Liver (tissue), 7 donors: ENCODE measurements at regions not wholly inside any gene's neighbourhood (a gene's known extent, or its start where the extent isn't known, plus 50 kb on each side); places are given as distances from the start of the nearest gene placed in this dataset.

Experiments
- DNase-seq: peaks from one replicate; pipeline ENCODE4 v3.0.0-alpha.2; 2017; ENCODE audit warnings: low spot score
- H3K27ac ChIP-seq, 2 donors: one replicate each; pipeline ENCODE4 v1.7.0; 2013; ENCODE audit warnings: inconsistent platforms in 2 of 2, low read length in 2 of 2, control low read depth in 1 of 2, low read depth in 1 of 2, mild to moderate bottlenecking in 1 of 2
- H3K27me3 ChIP-seq, 4 donors: one replicate each; pipeline versions ENCODE4 v1.6.1 to v1.7.0; 2013; ENCODE audit warnings: low read length in 3 of 4, inconsistent platforms in 1 of 4, mild to moderate bottlenecking in 1 of 4, moderate library complexity in 1 of 4; ENCODE audit not compliant: control insufficient read depth in 4 of 4, insufficient read depth in 4 of 4
- H3K36me3 ChIP-seq, 4 donors: one replicate each; pipeline versions ENCODE4 v1.6.1 to v1.7.0; 2013; ENCODE audit warnings: low read length in 3 of 4, mild to moderate bottlenecking in 3 of 4, low read depth in 1 of 4, moderate library complexity in 1 of 4; ENCODE audit not compliant: control insufficient read depth in 4 of 4, insufficient read depth in 3 of 4
- H3K4me1 ChIP-seq, 4 donors: one replicate each; pipeline versions ENCODE4 v1.6.1 to v1.7.0; 2013; ENCODE audit warnings: low read length in 3 of 4, mild to moderate bottlenecking in 3 of 4, moderate library complexity in 1 of 4; ENCODE audit not compliant: control insufficient read depth in 4 of 4, insufficient read depth in 4 of 4
- H3K4me3 ChIP-seq, 3 donors: one replicate each; pipeline versions ENCODE4 v1.6.1 to v1.7.0; 2013; ENCODE audit warnings: low read length in 3 of 3, control low read depth in 1 of 3, low read depth in 1 of 3, mild to moderate bottlenecking in 1 of 3
- H3K9ac ChIP-seq, 2 donors: one replicate each; pipeline ENCODE4 v1.7.0; 2013; ENCODE audit warnings: low read length in 2 of 2, mild to moderate bottlenecking in 2 of 2, moderate library complexity in 2 of 2, control low read depth in 1 of 2, low read depth in 1 of 2
- H3K9me3 ChIP-seq, 4 donors: one replicate each; pipeline versions ENCODE4 v1.6.1 to v1.7.0; 2013; ENCODE audit warnings: low read length in 3 of 4; ENCODE audit not compliant: control insufficient read depth in 4 of 4
- FOXA1 ChIP-seq: IDR thresholded peaks from 2 replicates; pipeline ENCODE4 v1.6.1; 2016; ENCODE audit warnings: antibody characterized with exemption
- FOXA2 ChIP-seq: IDR thresholded peaks from 2 replicates; pipeline ENCODE4 v1.6.1; 2016; ENCODE audit warnings: antibody characterized with exemption
- GABPA ChIP-seq, 2 donors: IDR thresholded peaks in 1 of 2; conservative IDR thresholded peaks in 1 of 2; 2 replicates each; pipeline ENCODE4 v1.6.1; 2016; ENCODE audit warnings: antibody characterized with exemption in 2 of 2, mild to moderate bottlenecking in 1 of 2, moderate library complexity in 1 of 2
- HNF4A ChIP-seq, 2 donors: conservative IDR thresholded peaks; 2 replicates each; pipeline ENCODE4 v1.6.1; 2016; ENCODE audit warnings: antibody characterized with exemption in 2 of 2, mild to moderate bottlenecking in 2 of 2
- HNF4G ChIP-seq: IDR thresholded peaks from 2 replicates; pipeline ENCODE4 v1.6.1; 2016; ENCODE audit warnings: antibody characterized with exemption
- JUND ChIP-seq, 2 donors: IDR thresholded peaks; 2 replicates each; pipeline ENCODE4 v1.6.1; 2016; ENCODE audit warnings: antibody characterized with exemption in 2 of 2
- RAD21 ChIP-seq, 2 donors: IDR thresholded peaks; 2 replicates each; pipeline ENCODE4 v1.6.1; 2016; ENCODE audit warnings: antibody characterized with exemption in 2 of 2, mild to moderate bottlenecking in 2 of 2
- RXRA ChIP-seq, 2 donors: IDR thresholded peaks; 2 replicates each; pipeline ENCODE4 v1.6.1; 2017 to 2018; ENCODE audit warnings: antibody characterized with exemption in 2 of 2, mild to moderate bottlenecking in 1 of 2
- SP1 ChIP-seq: IDR thresholded peaks from 2 replicates; pipeline ENCODE4 v1.6.1; 2018; ENCODE audit warnings: antibody characterized with exemption, mild to moderate bottlenecking
- TAF1 ChIP-seq: conservative IDR thresholded peaks from 2 replicates; pipeline ENCODE4 v1.6.1; 2016; ENCODE audit warnings: antibody characterized with exemption, mild to moderate bottlenecking
- YY1 ChIP-seq: IDR thresholded peaks from 2 replicates; pipeline ENCODE4 v1.6.1; 2016; ENCODE audit warnings: antibody characterized with exemption, mild to moderate bottlenecking
- WGBS: extraction: QIAGEN DNeasy Blood & Tissue Kit; methylation state at CpG from one replicate; pipeline ENCODE4 v1.1.7; 2013; 5-methylcytosine and 5-hydroxymethylcytosine counted together
- TF ChIP-seq, protein P1 (sequence below): IDR thresholded peaks from 2 replicates; pipeline ENCODE4 v1.6.1; 2016; ENCODE audit warnings: antibody characterized with exemption, mild to moderate bottlenecking
- TF ChIP-seq, protein P2 (sequence below): IDR thresholded peaks from 2 replicates; pipeline ENCODE4 v1.6.1; 2016; ENCODE audit warnings: antibody characterized with exemption
- TF ChIP-seq, protein P3 (sequence below): IDR thresholded peaks from 2 replicates; pipeline ENCODE4 v1.6.1; 2016; ENCODE audit warnings: antibody characterized with exemption
- TF ChIP-seq, protein P4 (sequence below): IDR thresholded peaks from 2 replicates; pipeline ENCODE4 v1.6.1; 2016; ENCODE audit warnings: antibody characterized with exemption
- donor health status: healthy.
- donor health status: healthy.
- donor health status: healthy.
- donor health status: healthy.

DNA sequence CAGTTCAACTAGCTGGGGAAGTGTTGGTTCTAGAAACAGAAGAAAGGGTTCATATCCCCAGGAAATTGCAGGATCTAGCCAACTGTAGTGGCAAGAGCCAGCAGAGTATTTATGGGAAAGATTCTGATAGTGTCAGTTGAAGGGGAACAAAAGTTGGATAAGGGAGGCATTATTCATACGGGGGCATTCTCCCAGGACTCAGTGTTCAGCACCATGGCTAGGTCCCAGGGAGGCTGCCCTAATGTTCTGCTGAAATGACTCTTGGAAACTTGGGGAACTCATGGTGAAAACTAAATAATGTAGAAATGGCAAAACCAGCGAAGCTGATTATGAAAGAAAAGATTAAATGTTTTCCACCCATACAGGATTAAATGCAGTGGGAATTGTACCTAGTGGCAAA lies 543.7 kb downstream of the TRIB2 start:
- Histone ChIP-seq H3K36me3 (no peaks in the 10 kb centered on the region), H3K9me3 (peaks cover 0 to 8% (median 2%) of the 10 kb centered on the region in 4 donors), H3K27ac (no peak overlapping the region), H3K9ac (no peak overlapping the region), H3K27me3 (no peaks in the 10 kb centered on the region), H3K4me1 (no peaks in the 10 kb centered on the region), H3K4me3 (no peak overlapping the region)
- DNase-seq = no peak
- TF ChIP-seq, protein P1, sequence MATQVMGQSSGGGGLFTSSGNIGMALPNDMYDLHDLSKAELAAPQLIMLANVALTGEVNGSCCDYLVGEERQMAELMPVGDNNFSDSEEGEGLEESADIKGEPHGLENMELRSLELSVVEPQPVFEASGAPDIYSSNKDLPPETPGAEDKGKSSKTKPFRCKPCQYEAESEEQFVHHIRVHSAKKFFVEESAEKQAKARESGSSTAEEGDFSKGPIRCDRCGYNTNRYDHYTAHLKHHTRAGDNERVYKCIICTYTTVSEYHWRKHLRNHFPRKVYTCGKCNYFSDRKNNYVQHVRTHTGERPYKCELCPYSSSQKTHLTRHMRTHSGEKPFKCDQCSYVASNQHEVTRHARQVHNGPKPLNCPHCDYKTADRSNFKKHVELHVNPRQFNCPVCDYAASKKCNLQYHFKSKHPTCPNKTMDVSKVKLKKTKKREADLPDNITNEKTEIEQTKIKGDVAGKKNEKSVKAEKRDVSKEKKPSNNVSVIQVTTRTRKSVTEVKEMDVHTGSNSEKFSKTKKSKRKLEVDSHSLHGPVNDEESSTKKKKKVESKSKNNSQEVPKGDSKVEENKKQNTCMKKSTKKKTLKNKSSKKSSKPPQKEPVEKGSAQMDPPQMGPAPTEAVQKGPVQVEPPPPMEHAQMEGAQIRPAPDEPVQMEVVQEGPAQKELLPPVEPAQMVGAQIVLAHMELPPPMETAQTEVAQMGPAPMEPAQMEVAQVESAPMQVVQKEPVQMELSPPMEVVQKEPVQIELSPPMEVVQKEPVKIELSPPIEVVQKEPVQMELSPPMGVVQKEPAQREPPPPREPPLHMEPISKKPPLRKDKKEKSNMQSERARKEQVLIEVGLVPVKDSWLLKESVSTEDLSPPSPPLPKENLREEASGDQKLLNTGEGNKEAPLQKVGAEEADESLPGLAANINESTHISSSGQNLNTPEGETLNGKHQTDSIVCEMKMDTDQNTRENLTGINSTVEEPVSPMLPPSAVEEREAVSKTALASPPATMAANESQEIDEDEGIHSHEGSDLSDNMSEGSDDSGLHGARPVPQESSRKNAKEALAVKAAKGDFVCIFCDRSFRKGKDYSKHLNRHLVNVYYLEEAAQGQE = peak; percentile 17
- no peak for TF ChIP-seq SP1
- WGBS = 38% methylated on average over 2 of the region's 2 CpGs

DNA sequence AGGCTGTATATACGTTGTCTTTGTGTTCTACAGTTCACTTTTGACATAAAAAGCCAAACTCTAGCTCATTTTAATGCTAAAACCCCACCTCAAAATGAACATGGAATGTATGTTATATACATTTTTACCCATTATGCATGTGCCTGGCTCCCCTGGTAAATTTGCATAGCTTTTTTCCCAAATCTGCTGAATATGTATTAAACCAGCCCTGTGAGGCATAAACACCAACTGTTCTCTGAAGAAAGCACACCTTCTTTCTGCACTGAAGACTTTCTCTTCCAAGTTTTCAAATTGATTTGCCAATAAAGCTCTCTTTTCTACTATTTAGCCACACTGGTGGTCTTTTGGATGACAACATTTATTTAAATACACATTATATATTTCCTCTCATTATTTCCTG lies 549.4 kb downstream of the TRIB2 start:
- H3K4me3 ChIP-seq = no peak overlapping the region
- TF ChIP-seq FOXA1 (no peak), YY1 (no peak), HNF4A (conservative IDR thresholded peaks at IDR 0.05) (no peak), SP1 (no peak), FOXA2 (no peak), HNF4G (no peak), JUND (IDR thresholded peaks at IDR 0.05) (no peak), RXRA (IDR thresholded peaks at IDR 0.05) (no peak), GABPA (IDR thresholded peaks at IDR 0.05 in 1 of 2, conservative IDR thresholded peaks at IDR 0.05 in 1 of 2) (no peak), RAD21 (IDR thresholded peaks at IDR 0.05) (no peak), TAF1 (no peak)
- TF ChIP-seq, protein P2, sequence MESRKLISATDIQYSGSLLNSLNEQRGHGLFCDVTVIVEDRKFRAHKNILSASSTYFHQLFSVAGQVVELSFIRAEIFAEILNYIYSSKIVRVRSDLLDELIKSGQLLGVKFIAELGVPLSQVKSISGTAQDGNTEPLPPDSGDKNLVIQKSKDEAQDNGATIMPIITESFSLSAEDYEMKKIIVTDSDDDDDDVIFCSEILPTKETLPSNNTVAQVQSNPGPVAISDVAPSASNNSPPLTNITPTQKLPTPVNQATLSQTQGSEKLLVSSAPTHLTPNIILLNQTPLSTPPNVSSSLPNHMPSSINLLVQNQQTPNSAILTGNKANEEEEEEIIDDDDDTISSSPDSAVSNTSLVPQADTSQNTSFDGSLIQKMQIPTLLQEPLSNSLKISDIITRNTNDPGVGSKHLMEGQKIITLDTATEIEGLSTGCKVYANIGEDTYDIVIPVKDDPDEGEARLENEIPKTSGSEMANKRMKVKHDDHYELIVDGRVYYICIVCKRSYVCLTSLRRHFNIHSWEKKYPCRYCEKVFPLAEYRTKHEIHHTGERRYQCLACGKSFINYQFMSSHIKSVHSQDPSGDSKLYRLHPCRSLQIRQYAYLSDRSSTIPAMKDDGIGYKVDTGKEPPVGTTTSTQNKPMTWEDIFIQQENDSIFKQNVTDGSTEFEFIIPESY = no peak
- TF ChIP-seq, protein P1 = no peak
- TF ChIP-seq, protein P3, sequence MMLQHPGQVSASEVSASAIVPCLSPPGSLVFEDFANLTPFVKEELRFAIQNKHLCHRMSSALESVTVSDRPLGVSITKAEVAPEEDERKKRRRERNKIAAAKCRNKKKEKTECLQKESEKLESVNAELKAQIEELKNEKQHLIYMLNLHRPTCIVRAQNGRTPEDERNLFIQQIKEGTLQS = no peak
- TF ChIP-seq, protein P4, sequence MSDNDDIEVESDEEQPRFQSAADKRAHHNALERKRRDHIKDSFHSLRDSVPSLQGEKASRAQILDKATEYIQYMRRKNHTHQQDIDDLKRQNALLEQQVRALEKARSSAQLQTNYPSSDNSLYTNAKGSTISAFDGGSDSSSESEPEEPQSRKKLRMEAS = no peak
- no peaks in the 10 kb centered on the region for H3K36me3 ChIP-seq
- no peak overlapping the region for H3K27ac ChIP-seq
- H3K27me3 ChIP-seq = no peaks in the 10 kb centered on the region
- WGBS = 41% methylated on average over 1 of the region's 1 CpG
- H3K9me3 ChIP-seq = peaks cover 0 to 8% (median 2%) of the 10 kb centered on the region in 4 donors
- no peak overlapping the region for H3K9ac ChIP-seq
- DNase-seq = no peak
- H3K4me1 ChIP-seq = no peaks in the 10 kb centered on the region
